ENCODE measurements at regions not wholly inside any gene's neighbourhood (a gene's known extent, or its start where the extent isn't known, plus 50 kb on each side); places are given as distances from the start of the nearest gene placed in this dataset.

- TF ChIP-seq POLR2A (IDR thresholded peaks at IDR 0.05; ENCODE audit: borderline replicate concordance, extremely low read depth, insufficient read depth, insufficient read length) (no peak), CTCF (IDR thresholded peaks at IDR 0.05 in 2 of 3, conservative IDR thresholded peaks at IDR 0.05 in 1 of 3; ENCODE audit: borderline replicate concordance in 1 of 3, insufficient read depth in 1 of 3, low read depth in 2 of 3, low read length in 2 of 3) (no peak), SRF (IDR thresholded peaks at IDR 0.05; ENCODE audit: low read depth) (no peak), YY1 (IDR thresholded peaks at IDR 0.05; ENCODE audit: extremely low read depth, insufficient replicate concordance, low read depth, low read length) (no peak), ELF1 (IDR thresholded peaks at IDR 0.05; ENCODE audit: borderline replicate concordance, low read depth) (no peak), EZH2 (IDR thresholded peaks at IDR 0.05) (no peak), MAX (IDR thresholded peaks at IDR 0.05) (no peak)
Measured at GRCh38 chrX:134715930-134716619, 57.8 kb upstream of the PLAC1 start.
